ENCODE measurements at regions not wholly inside any gene's neighbourhood (a gene's known extent, or its start where the extent isn't known, plus 50 kb on each side); places are given as distances from the start of the nearest gene placed in this dataset.

DNA sequence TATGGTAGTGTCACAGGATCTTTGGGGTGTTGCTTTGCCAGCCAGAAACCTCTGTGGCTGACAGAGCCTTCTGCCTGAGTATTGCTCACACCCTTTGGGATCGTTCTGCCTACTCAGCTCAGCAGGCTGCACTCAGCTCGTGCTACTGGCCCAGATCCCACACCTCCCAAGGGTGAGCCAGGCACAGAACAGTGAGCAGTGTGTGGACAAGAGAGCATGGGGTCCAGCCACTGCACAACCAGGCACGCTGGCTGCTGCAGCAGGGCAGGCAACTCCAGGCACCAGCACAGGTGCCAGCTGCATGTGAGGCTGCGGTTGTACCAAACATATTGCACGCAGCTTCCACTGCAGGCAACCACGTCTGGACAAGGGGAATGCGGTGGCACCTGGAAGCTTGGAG lies 84.9 kb downstream of the CYB561 start:
- Histone ChIP-seq H3K27ac (no peak overlapping the region), H3K4me1 (no peaks in the 10 kb centered on the region), H3K36me3 (peaks cover 0 to 8% (median 2%) of the 10 kb centered on the region in 4 donors), H3K9me3 (no peaks in the 10 kb centered on the region), H3K27me3 (no peaks in the 10 kb centered on the region), H3K4me3 (no peak overlapping the region)
- ATAC-seq (ENCODE audit: low FRiP score in 2 of 2) (no peak), DNase-seq (peak in 1 of 2 donors; percentile 26)
- 76 to 89% methylated on average over 3 to 7 of the region's 7 CpGs for WGBS, 2 donors
- TF ChIP-seq POLR2A (IDR thresholded peaks at IDR 0.05): no peak
- no peak for TF ChIP-seq POLR2AphosphoS5 (IDR thresholded peaks at IDR 0.05)
- TF ChIP-seq, protein P1, sequence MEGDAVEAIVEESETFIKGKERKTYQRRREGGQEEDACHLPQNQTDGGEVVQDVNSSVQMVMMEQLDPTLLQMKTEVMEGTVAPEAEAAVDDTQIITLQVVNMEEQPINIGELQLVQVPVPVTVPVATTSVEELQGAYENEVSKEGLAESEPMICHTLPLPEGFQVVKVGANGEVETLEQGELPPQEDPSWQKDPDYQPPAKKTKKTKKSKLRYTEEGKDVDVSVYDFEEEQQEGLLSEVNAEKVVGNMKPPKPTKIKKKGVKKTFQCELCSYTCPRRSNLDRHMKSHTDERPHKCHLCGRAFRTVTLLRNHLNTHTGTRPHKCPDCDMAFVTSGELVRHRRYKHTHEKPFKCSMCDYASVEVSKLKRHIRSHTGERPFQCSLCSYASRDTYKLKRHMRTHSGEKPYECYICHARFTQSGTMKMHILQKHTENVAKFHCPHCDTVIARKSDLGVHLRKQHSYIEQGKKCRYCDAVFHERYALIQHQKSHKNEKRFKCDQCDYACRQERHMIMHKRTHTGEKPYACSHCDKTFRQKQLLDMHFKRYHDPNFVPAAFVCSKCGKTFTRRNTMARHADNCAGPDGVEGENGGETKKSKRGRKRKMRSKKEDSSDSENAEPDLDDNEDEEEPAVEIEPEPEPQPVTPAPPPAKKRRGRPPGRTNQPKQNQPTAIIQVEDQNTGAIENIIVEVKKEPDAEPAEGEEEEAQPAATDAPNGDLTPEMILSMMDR (IDR thresholded peaks at IDR 0.05): no peak
- no peak for TF ChIP-seq EP300 (IDR thresholded peaks at IDR 0.05)

DNA sequence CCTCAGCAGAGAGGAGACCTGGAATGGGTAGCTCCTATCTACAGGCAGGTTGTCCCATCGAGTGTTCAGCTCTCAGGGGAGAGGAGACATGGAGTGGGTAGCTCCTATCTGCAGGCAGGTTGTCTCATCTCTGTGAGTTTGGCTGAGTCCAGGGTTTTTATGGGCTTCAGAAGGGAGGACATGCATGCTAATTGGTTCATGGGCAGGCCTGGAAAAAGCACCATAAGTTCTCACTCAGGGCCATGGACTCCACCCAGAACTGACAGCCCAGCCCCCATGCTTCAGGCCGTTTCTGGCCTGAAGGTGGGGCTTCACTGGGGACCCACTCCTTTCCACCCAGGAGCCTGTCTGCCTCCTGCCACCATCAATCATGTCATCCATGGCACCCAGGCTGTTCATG lies 84.0 kb downstream of the CYB561 start:
- WGBS, 2 donors: 94% methylated on average over 2 of the region's 2 CpGs; no CpG with 5 or more reads in 1 of the 2 donors
- Histone ChIP-seq H3K36me3 (peaks cover 0 to 8% (median 2%) of the 10 kb centered on the region in 4 donors), H3K9me3 (no peaks in the 10 kb centered on the region), H3K27ac (no peak overlapping the region), H3K27me3 (no peaks in the 10 kb centered on the region), H3K4me1 (no peaks in the 10 kb centered on the region), H3K4me3 (no peak overlapping the region)
- ATAC-seq (ENCODE audit: low FRiP score in 2 of 2) (no peak), DNase-seq (no peak)
- TF ChIP-seq, protein P1 (IDR thresholded peaks at IDR 0.05): no peak
- TF ChIP-seq POLR2AphosphoS5 (IDR thresholded peaks at IDR 0.05) (no peak), POLR2A (IDR thresholded peaks at IDR 0.05) (no peak), EP300 (IDR thresholded peaks at IDR 0.05) (no peak)

DNA sequence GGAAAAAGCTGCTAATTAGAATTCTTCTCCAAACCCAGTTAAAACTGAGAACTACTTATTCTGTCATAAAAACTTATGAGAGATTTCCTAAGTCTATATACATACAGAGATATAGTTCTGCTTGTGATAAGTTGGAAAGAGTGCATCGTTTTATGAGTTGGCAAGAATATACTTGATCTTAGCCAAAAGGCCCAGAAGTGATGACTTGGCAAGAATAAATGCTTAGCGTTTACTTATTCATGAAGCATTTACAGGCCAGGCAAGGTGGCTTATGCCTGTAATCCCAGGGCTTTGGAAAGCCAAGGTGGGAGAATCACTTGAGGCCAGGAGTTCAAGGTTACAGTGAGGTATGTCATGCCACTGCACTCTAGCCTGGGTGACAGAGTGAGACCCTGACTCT lies 81.7 kb downstream of the CYB561 start:
- Histone ChIP-seq H3K4me3 (no peak overlapping the region), H3K27me3 (no peaks in the 10 kb centered on the region), H3K9me3 (no peaks in the 10 kb centered on the region), H3K36me3 (peaks cover 0 to 8% (median 2%) of the 10 kb centered on the region in 4 donors), H3K4me1 (no peaks in the 10 kb centered on the region), H3K27ac (no peak overlapping the region)
- ATAC-seq (ENCODE audit: low FRiP score in 2 of 2) (no peak), DNase-seq (no peak)
- TF ChIP-seq EP300 (IDR thresholded peaks at IDR 0.05): no peak
- TF ChIP-seq POLR2AphosphoS5 (IDR thresholded peaks at IDR 0.05): no peak
- TF ChIP-seq POLR2A (IDR thresholded peaks at IDR 0.05): no peak
- TF ChIP-seq, protein P1 (IDR thresholded peaks at IDR 0.05): no peak
- WGBS, 2 donors: 60 to 75% methylated on average over 2 of the region's 2 CpGs

DNA sequence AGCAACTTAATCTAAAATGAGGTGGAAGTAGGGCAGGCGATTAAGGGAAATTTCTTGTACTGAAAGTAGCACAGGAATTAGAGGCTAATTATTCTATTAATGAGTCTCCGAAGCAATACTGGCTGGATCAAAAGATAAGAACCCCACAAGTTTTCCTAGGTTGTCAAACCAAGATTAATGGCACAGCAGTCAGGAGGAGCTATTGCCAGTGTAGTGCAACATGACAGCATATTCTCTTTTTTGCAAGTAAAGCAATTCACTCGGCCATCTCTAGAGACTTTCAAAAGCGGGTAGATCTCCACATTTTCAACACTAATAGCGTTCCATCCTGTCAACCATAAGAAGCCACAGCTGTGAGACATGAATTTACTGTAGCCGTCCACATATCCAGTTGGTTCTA lies 81.2 kb downstream of the CYB561 start:
- whole genome bisulfite sequencing, 2 donors: 86 to 88% methylated on average over 6 of the region's 6 CpGs
- H3K27ac ChIP-seq: no peak overlapping the region
- DNase-seq (no peak), ATAC-seq (ENCODE audit: low FRiP score in 2 of 2) (no peak)
- H3K4me1 ChIP-seq: no peaks in the 10 kb centered on the region
- no peak for TF ChIP-seq POLR2AphosphoS5 (IDR thresholded peaks at IDR 0.05)
- TF ChIP-seq, protein P1 (IDR thresholded peaks at IDR 0.05): no peak
- no peak for TF ChIP-seq EP300 (IDR thresholded peaks at IDR 0.05)
- no peak for TF ChIP-seq POLR2A (IDR thresholded peaks at IDR 0.05)
- no peaks in the 10 kb centered on the region for H3K9me3 ChIP-seq
- H3K27me3 ChIP-seq: no peaks in the 10 kb centered on the region
- peaks cover 0 to 8% (median 2%) of the 10 kb centered on the region in 4 donors for H3K36me3 ChIP-seq
- no peak overlapping the region for H3K4me3 ChIP-seq
